Right atrium auricular region (tissue), 2 donors: ENCODE measurements at regions not wholly inside any gene's neighbourhood (a gene's known extent, or its start where the extent isn't known, plus 50 kb on each side); places are given as distances from the start of the nearest gene placed in this dataset.

Source experiments
- DNase-seq: peaks from one replicate; pipeline ENCODE4 v3.0.0-alpha.2; 2019; ENCODE audit warnings: low spot score
- H3K27ac ChIP-seq, 2 donors: fragments of 200-600 bp; sonication (generic); 1 replicate in 1 of 2; 2 replicates in 1 of 2; pipeline ENCODE4 v1.5.1; 2016 to 2019
- H3K27me3 ChIP-seq, 2 donors: fragments of 200-600 bp; sonication (generic); one replicate each; pipeline versions ENCODE4 v1.5.1 to v1.6.0; 2017 to 2019
- H3K36me3 ChIP-seq: fragments of 200-600 bp; sonication (generic); one replicate; pipeline ENCODE4 v1.5.1; 2016
- H3K4me1 ChIP-seq, 2 donors: fragments of 200-600 bp; sonication (generic); one replicate each; pipeline versions ENCODE4 v1.5.1 to v1.6.0; 2017 to 2019
- H3K4me3 ChIP-seq, 2 donors: fragments of 200-600 bp; sonication (generic); 1 replicate in 1 of 2; 2 replicates in 1 of 2; pipeline ENCODE4 v1.5.1; 2017 to 2019; ENCODE audit warnings: mild to moderate bottlenecking in 1 of 2, moderate library complexity in 1 of 2
- H3K9me3 ChIP-seq, 2 donors: fragments of 200-600 bp; sonication (generic); one replicate each; pipeline ENCODE4 v1.5.1; 2019
- CTCF ChIP-seq, 2 donors: fragments of 200-600 bp; sonication (generic); IDR thresholded peaks; one replicate each; pipeline ENCODE4 v1.5.1; 2019; ENCODE audit warnings: antibody characterized with exemption in 2 of 2

GRCh38 chr21:35233756-35234155 is 184.7 kb upstream of the RUNX1 start:
- no peaks in the 10 kb centered on the region for H3K9me3 ChIP-seq
- no peaks in the 10 kb centered on the region for H3K36me3 ChIP-seq
- no peak for DNase-seq
- no peak overlapping the region for H3K27ac ChIP-seq
- no peaks in the 10 kb centered on the region for H3K4me1 ChIP-seq
- no peak for TF ChIP-seq CTCF (IDR thresholded peaks at IDR 0.05)
- H3K4me3 ChIP-seq: no peak overlapping the region
- no peaks in the 10 kb centered on the region for H3K27me3 ChIP-seq

- no peaks in the 10 kb centered on the region for H3K27me3 ChIP-seq
These were observed 183.6 kb upstream of the RUNX1 start for GRCh38 chr21:35232545-35233176.

GRCh38 chr21:35231090-35231489 is 182.0 kb upstream of the RUNX1 start:
- TF ChIP-seq CTCF (IDR thresholded peaks at IDR 0.05): no peak
- H3K4me3 ChIP-seq: no peak overlapping the region
- no peak overlapping the region for H3K27ac ChIP-seq
- no peaks in the 10 kb centered on the region for H3K9me3 ChIP-seq
- DNase-seq: no peak
- peaks cover 0 to 9% of the 10 kb centered on the region in 2 donors for H3K4me1 ChIP-seq
- H3K36me3 ChIP-seq: no peaks in the 10 kb centered on the region
- H3K27me3 ChIP-seq: no peaks in the 10 kb centered on the region

More at GRCh38 chr21:35232545-35233176, 183.6 kb upstream of the RUNX1 start:
- Histone ChIP-seq H3K9me3 (no peaks in the 10 kb centered on the region), H3K27ac (no peak overlapping the region), H3K4me3 (no peak overlapping the region), H3K36me3 (no peaks in the 10 kb centered on the region), H3K4me1 (no peaks in the 10 kb centered on the region)
- no peak for DNase-seq
- TF ChIP-seq CTCF (IDR thresholded peaks at IDR 0.05): no peak

- Histone ChIP-seq H3K36me3 (no peaks in the 10 kb centered on the region), H3K27ac (no peak overlapping the region), H3K9me3 (no peaks in the 10 kb centered on the region), H3K27me3 (no peaks in the 10 kb centered on the region), H3K4me3 (no peak overlapping the region), H3K4me1 (peaks cover 0 to 14% of the 10 kb centered on the region in 2 donors)
- TF ChIP-seq CTCF (IDR thresholded peaks at IDR 0.05): no peak
- no peak for DNase-seq
These were observed 180.2 kb upstream of the RUNX1 start for GRCh38 chr21:35229290-35229689.

- DNase-seq: no peak
- no peak for TF ChIP-seq CTCF (IDR thresholded peaks at IDR 0.05)
- no peaks in the 10 kb centered on the region for H3K36me3 ChIP-seq
- H3K4me1 ChIP-seq: peaks cover 0 to 17% of the 10 kb centered on the region in 2 donors
- no peak overlapping the region for H3K4me3 ChIP-seq
- H3K27ac ChIP-seq: no peak overlapping the region
- no peaks in the 10 kb centered on the region for H3K9me3 ChIP-seq
- H3K27me3 ChIP-seq: no peaks in the 10 kb centered on the region
These were observed 178.7 kb upstream of the RUNX1 start for GRCh38 chr21:35227786-35228185.
